Medulla oblongata (tissue), 1 donor: ENCODE measurements at regions not wholly inside any gene's neighbourhood (a gene's known extent, or its start where the extent isn't known, plus 50 kb on each side); places are given as distances from the start of the nearest gene placed in this dataset.
"Not testable (repeated sequence)": the region's sequence is repeated elsewhere in the genome, so short reads cannot be mapped to it uniquely, and the experiment has no call there.

ENCODE experiments used
- DNase-seq: peaks from one replicate; pipeline ENCODE4 v3.0.0-alpha.2; 2015; ENCODE audit errors: extremely low spot score

GRCh38 chr15:36067483-36068274 is 511.7 kb upstream of the CDIN1 start:
- DNase-seq, result no peak

DNA sequence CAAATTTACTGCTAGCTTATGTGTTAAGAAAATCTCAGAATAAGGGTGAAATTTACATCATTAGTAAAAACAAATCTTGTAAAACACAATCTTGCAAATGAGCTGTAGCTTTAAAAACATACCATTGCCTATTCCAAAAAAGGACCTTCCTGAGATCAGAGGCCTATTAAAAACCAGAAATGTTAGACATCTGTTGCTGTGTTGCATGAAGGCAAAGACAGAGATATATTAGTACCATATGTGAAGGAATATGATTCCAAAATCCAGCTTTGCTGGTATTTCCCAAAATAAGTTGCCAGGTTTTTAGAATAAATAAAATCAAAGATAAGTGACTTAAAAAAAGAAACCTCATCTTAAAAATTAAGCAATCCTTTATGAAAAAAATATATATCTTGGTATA is 504.1 kb upstream of the CDIN1 start:
- DNase-seq, result no peak

GRCh38 chr15:36079021-36079420 is 500.4 kb upstream of the CDIN1 start:
- DNase-seq, result no peak

- no peak for DNase-seq
These were observed 498.7 kb upstream of the CDIN1 start for GRCh38 chr15:36080759-36081158.

- DNase-seq, result no peak
These were observed 489.0 kb upstream of the CDIN1 start for GRCh38 chr15:36090286-36090946.

GRCh38 chr15:36106640-36107335 is 472.6 kb upstream of the CDIN1 start:
- DNase-seq, result no peak

DNA sequence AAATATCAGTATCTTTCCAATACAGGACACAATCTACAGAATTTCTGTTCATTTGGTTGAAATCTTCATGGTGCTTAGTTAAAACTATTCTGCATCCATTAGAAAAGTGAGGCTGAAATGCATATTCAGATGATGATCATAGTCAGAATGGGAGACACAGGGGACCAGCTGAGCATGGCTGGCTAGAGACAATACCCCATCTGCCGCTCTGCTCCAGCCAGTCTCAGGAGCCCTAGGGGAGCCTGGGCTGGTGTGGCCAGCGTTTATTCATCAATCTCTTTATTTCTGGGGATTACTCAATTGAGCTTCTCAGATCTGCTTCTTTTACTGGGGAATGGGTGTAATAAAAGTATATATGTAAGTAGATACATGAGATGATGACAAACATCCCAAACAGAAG is 470.9 kb upstream of the CDIN1 start:
- no peak for DNase-seq

DNA sequence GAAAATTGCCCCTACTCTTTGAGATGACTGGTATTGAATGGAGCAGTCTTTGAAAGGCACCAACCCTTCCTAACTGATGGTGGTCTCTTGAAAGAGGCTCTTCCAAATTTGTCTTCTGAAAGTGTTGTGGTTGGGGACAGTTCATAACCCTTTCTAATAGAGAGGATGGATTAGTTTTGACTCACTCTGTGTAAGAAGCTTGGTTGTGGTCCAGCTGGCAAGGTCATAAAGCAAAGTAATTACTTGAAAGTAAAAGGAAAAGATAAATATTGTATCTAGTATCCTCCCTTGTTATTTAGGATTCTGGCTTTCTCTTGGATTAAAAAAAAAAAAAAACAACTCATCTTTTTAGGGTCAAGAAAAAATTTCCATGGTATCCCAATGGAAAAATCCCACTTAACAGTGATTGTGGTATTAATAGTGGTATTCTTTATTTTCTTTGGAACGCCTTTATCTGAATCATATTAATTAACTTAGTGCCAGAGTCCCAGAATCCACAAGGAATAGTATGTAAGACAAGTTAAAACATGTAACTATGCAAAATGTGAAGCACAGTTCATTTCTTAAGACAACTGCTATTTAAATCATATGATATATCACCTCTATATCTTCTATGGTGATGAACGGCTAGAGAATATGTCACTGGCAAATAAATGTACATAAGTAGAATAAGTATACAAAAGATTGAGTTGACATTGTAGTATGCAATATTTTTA is 469.3 kb upstream of the CDIN1 start:
- no peak for DNase-seq

DNA sequence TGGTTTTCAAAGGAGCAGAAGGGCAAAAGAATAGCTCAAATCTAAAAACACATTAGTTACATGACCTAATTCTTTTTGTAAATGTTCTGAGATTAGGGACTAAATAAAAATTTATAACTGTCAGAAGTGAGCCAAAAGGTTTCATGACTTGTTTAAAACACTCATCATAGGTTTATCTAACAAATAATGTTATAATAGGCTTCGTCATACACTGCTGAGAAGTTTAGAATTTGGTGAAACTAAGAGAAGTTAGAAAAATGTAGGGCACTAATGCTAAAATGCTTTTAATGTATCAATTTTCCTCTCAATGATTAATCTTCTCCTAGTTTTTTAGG is 468.8 kb upstream of the CDIN1 start:
- DNase-seq, result no peak

GRCh38 chr15:36117296-36117787 is 462.1 kb upstream of the CDIN1 start:
- DNase-seq, result no peak

DNA sequence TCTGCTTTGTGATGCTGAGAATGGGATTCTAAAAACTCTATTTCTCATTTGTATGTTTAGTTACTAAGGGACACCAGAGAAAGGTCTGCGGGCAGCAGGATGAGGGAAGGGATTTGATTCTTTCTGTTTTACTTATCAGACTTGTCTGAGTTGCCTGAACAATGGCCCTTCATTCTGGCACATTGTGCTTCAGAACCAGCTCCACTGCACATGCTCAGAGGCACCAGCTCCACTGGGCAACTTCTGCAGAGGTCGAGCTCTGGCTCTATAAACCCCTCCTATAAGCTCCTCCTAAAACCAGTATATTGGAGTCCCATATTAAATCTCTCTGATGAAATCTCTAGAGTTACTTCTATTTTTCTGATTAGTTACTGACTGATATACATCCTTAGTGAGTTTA is 453.2 kb upstream of the CDIN1 start:
- DNase-seq, result peak; percentile 62

DNA sequence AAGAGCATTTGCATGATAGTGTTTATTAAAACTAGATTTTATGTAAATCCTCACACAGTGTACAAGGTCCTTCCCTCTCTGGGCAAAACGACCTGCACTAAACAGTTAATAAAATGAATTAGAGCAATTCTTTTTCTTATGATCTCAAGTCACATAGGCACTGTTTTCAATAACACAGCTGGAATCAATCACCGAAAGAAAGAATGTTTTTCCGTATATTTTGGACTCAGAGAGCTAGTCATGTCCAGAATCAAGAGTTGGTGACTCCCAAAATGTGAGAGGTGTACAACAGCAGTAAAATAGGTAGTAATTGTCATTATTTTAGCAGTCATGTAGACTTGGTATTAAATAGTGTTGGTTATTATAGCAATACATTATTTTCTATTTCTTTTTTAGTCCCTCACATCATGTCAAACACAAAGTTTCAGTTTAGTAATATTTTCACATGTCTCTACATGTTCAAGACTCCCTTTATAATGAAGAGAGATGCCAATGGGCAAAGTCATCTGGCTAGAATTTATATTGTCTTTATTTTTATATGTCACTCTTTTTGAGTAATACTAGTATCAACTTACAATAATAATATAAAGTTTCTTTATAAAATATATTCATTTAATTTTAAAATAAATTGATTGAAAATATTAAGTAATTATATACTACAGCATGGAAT is 448.6 kb upstream of the CDIN1 start:
- DNase-seq, result no peak

GRCh38 chr15:36133742-36134141 is 445.7 kb upstream of the CDIN1 start:
- no peak for DNase-seq

- DNase-seq, result no peak
These were observed 443.4 kb upstream of the CDIN1 start for GRCh38 chr15:36136049-36136448.

- no peak for DNase-seq
These were observed 426.5 kb upstream of the CDIN1 start for GRCh38 chr15:36152936-36153335.

GRCh38 chr15:36156879-36157427 is 422.5 kb upstream of the CDIN1 start:
- DNase-seq, result no peak

DNA sequence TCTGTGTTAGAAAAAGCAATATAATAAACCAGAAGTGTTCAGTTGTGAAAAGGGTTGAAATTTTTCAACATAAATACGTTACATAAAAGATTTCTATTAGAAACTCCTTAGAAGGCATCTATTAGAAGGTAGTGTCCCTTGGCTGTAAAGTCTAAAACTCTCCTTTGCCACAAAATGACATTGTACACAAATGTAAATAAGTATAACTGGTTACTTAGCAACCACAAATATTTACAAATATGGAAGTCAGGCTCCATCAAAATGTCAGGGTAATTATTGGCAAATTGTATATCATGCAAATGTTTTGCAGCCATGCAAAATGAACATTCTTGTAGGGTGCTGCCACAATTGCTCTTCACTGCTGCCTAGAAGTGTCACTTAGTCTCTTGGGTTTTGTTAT is 419.1 kb upstream of the CDIN1 start:
- DNase-seq, result no peak

DNA sequence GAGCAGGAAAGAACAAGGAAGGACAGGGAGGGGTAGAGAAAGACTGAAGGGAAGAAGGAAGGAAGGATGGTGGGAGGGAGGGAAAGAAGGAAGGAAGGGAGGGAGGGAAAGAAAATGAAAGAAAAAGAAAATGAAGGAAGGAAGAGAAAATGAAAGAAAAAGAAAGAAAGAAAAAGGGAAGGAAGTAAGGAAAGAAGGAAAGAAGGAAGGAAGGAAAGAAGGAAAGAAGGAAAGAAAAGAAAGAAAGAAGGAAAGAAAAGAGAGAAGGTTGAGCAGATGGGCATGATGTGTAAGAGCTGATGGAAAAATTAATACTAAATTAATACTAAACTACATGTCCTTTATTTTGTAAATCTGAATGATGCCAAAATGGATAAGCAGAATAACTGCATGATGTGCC is 418.3 kb upstream of the CDIN1 start:
- DNase-seq, result no peak

DNA sequence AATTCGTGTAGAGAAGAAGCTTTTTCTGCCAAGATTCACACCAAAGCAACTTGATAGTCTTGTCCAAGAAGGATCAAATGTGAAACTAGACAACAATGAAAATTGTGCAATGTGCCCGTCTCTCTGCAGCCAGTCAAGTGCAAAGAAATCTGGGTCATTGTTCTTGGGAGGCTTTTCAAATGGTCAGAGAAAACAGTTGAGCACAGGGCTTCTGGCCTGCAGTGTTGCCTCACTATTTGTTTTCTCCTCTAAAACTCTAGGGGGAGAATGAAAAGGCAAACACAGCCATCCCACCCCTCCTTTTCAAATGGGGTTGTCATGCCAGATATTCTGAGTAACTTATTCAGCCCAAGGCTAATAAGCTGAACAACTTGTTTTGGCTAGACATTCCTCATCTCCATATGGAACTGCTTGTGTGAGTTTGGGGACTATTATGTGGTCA is 417.6 kb upstream of the CDIN1 start:
- DNase-seq, result peak; percentile 66

- not testable (repeated sequence) for DNase-seq
These were observed 415.4 kb upstream of the CDIN1 start for GRCh38 chr15:36163983-36164382.

GRCh38 chr15:36172955-36173354 is 406.5 kb upstream of the CDIN1 start:
- DNase-seq, result no peak
